CD4-positive, alpha-beta memory T cell (primary cell): ENCODE measurements at regions not wholly inside any gene's neighbourhood (a gene's known extent, or its start where the extent isn't known, plus 50 kb on each side); places are given as distances from the start of the nearest gene placed in this dataset.

Experiments
- CTCF ChIA-PET: fragments of 350-600 bp; sonication (Branson Sonifier 250); formaldehyde crosslinking; loops from one replicate; lab custom pipeline; 2021; ENCODE audit warnings: inconsistent platforms; ENCODE audit not compliant: partially characterized antibody; lab: Charles Lee
- POLR2A ChIA-PET: fragments of 350-600 bp; sonication (Branson Sonifier 250); formaldehyde crosslinking; loops from one replicate; lab custom pipeline; 2021; ENCODE audit not compliant: partially characterized antibody; lab: Charles Lee
- DNase-seq, 5 donors: peaks; one replicate each; pipeline versions ENCODE4 v3.0.0 to v3.0.0-alpha.2; 2020 to 2022; ENCODE audit warnings: mixed read lengths in 1 of 5
- H3K27ac ChIP-seq: one replicate; pipeline ENCODE4 v1.7.0; 2013; ENCODE audit warnings: low read depth, low read length
- H3K27me3 ChIP-seq: 2 replicates; pipeline ENCODE4 v1.7.0; 2013; ENCODE audit warnings: mild to moderate bottlenecking, low read length, moderate library complexity; ENCODE audit not compliant: insufficient read depth
- H3K36me3 ChIP-seq: 2 replicates; pipeline ENCODE4 v1.7.0; 2013; ENCODE audit warnings: mild to moderate bottlenecking, low read length, moderate library complexity; ENCODE audit not compliant: insufficient read depth
- H3K4me1 ChIP-seq: 2 replicates; pipeline ENCODE4 v1.7.0; 2013; ENCODE audit warnings: mild to moderate bottlenecking, low read length, moderate library complexity; ENCODE audit not compliant: insufficient read depth
- H3K4me3 ChIP-seq, 2 donors: one replicate each; pipeline ENCODE4 v1.7.0; 2013; ENCODE audit warnings: low read length in 2 of 2, mild to moderate bottlenecking in 1 of 2
- H3K9me3 ChIP-seq, 2 donors: one replicate each; pipeline ENCODE4 v1.7.0; 2013; ENCODE audit warnings: low read length in 2 of 2, control low read depth in 1 of 2; ENCODE audit not compliant: control insufficient read depth in 1 of 2
- H3K27ac Mint-ChIP-seq, 7 donors: one replicate each; pipeline ENCODE4 v1.8.0; 2020 to 2021; ENCODE audit warnings: mixed read lengths in 7 of 7, mild to moderate bottlenecking in 6 of 7, inconsistent platforms in 3 of 7, moderate library complexity in 3 of 7
- H3K27me3 Mint-ChIP-seq, 2 donors: one replicate each; pipeline ENCODE4 v1.8.0; 2020 to 2021; ENCODE audit warnings: mixed read lengths in 2 of 2
- H3K36me3 Mint-ChIP-seq, 2 donors: one replicate each; pipeline ENCODE4 v1.8.0; 2020 to 2021; ENCODE audit warnings: mixed read lengths in 2 of 2, inconsistent platforms in 1 of 2, mild to moderate bottlenecking in 1 of 2
- H3K4me1 Mint-ChIP-seq, 4 donors: one replicate each; pipeline ENCODE4 v1.8.0; 2020 to 2021; ENCODE audit warnings: mixed read lengths in 4 of 4, mild to moderate bottlenecking in 1 of 4
- H3K4me3 Mint-ChIP-seq, 8 donors: one replicate each; pipeline ENCODE4 v1.8.0; 2020 to 2021; ENCODE audit warnings: mixed read lengths in 8 of 8, mild to moderate bottlenecking in 7 of 8, moderate library complexity in 6 of 8, inconsistent platforms in 3 of 8
- H3K9me3 Mint-ChIP-seq, 8 donors: one replicate each; pipeline ENCODE4 v1.8.0; 2020 to 2021; ENCODE audit warnings: mixed read lengths in 8 of 8, mild to moderate bottlenecking in 5 of 8, inconsistent platforms in 3 of 8, moderate library complexity in 1 of 8
- intact Hi-C: fragments of 100-400 bp; cut with micrococcal nuclease; formaldehyde crosslinking; loops from one replicate; pipeline ENCODE4 v1.15.1; 2023

GRCh38 chr4:52246827-52247226, 195.7 kb downstream of the SPATA18 start:
- peaks cover 2 to 7% (median 4%) of the 10 kb centered on the region in 8 donors for H3K9me3 Mint-ChIP-seq
- Histone ChIP-seq H3K36me3 (no peaks in the 10 kb centered on the region), H3K27me3 (no peaks in the 10 kb centered on the region), H3K4me1 (no peaks in the 10 kb centered on the region), H3K4me3 (no peak overlapping the region), H3K27ac (no peak overlapping the region), H3K9me3 (no peaks in the 10 kb centered on the region)
- POLR2A ChIA-PET = no interaction called here
- no peaks in the 10 kb centered on the region for H3K4me1 Mint-ChIP-seq
- no peak overlapping the region for H3K27ac Mint-ChIP-seq
- H3K27me3 Mint-ChIP-seq = no peaks in the 10 kb centered on the region
- DNase-seq = no peak
- CTCF ChIA-PET = no interaction called here
- intact Hi-C loops = no loop called here
- no peak overlapping the region for H3K4me3 Mint-ChIP-seq
- no peaks in the 10 kb centered on the region for H3K36me3 Mint-ChIP-seq

DNA sequence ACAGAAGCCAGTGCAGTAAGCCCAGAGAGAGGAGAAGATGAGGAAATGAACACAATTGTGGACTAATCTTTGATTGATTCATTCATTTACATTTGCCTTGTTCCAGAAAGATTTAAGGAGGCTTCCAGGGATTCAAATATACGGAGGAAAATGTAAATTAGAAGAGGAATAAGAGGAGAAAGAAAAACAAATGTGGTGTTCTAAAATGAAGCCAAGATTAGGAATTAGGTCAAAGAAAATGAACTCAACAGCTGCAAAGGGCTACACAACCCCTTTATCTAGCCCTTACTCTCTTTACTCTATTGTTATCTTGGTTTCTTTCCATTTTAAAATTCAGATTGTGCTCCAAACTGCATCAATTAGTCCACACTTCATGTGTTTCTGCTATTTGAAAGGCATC, 196.8 kb downstream of the SPATA18 start:
- Histone ChIP-seq H3K36me3 (no peaks in the 10 kb centered on the region), H3K4me1 (no peaks in the 10 kb centered on the region), H3K4me3 (no peak overlapping the region), H3K9me3 (no peaks in the 10 kb centered on the region), H3K27ac (no peak overlapping the region), H3K27me3 (no peaks in the 10 kb centered on the region)
- Mint-ChIP-seq H3K27me3 (no peaks in the 10 kb centered on the region), H3K27ac (no peak overlapping the region), H3K36me3 (no peaks in the 10 kb centered on the region), H3K4me3 (no peak overlapping the region), H3K9me3 (peaks cover 3 to 15% (median 6%) of the 10 kb centered on the region in 8 donors), H3K4me1 (no peaks in the 10 kb centered on the region)
- CTCF ChIA-PET = interaction anchor here (0.5 kb wide), 1 partner anchor 13 kb away, joined by 3 read pairs; no protein-coding TSS in a partner anchor
- DNase-seq = no peak
- intact Hi-C loops = no loop called here
- POLR2A ChIA-PET = no interaction called here

GRCh38 chr4:52248820-52249219, 197.7 kb downstream of the SPATA18 start:
- no peak overlapping the region for H3K27ac Mint-ChIP-seq
- POLR2A ChIA-PET = no interaction called here
- CTCF ChIA-PET = no interaction called here

DNA sequence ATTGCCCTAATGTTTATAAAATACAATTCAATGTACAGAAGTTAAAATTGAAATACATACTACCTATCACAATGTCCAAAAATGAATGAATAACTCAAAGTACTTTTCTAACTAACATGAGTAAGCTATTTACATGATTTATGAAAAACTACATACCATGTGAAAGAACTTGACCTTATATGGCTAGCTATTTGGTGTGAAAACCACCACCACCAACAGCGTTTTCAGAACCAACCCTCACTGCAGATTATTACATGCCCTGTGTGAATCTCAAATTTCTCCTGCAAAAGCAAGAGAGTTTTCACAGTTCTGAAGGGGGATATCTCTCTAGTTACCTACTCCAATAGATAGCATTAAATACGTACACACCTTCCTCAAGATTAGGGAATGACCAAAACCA, 198.5 kb downstream of the SPATA18 start:
- H3K27ac Mint-ChIP-seq = no peak overlapping the region
- peaks cover 0 to 12% (median 6%) of the 10 kb centered on the region in 8 donors for H3K9me3 Mint-ChIP-seq
- Histone ChIP-seq H3K4me3 (no peak overlapping the region), H3K36me3 (no peaks in the 10 kb centered on the region), H3K4me1 (no peaks in the 10 kb centered on the region), H3K9me3 (no peaks in the 10 kb centered on the region), H3K27me3 (no peaks in the 10 kb centered on the region), H3K27ac (no peak overlapping the region)
- no peaks in the 10 kb centered on the region for H3K4me1 Mint-ChIP-seq
- no peak overlapping the region for H3K4me3 Mint-ChIP-seq
- no peak for DNase-seq
- H3K36me3 Mint-ChIP-seq = no peaks in the 10 kb centered on the region
- intact Hi-C loops = no loop called here
- H3K27me3 Mint-ChIP-seq = no peaks in the 10 kb centered on the region
- CTCF ChIA-PET = no interaction called here
- POLR2A ChIA-PET = no interaction called here

More at GRCh38 chr4:52248820-52249219, 197.7 kb downstream of the SPATA18 start:
- H3K4me3 Mint-ChIP-seq = no peak overlapping the region
- intact Hi-C loops = no loop called here
- H3K27me3 Mint-ChIP-seq = no peaks in the 10 kb centered on the region
- H3K36me3 Mint-ChIP-seq = no peaks in the 10 kb centered on the region
- Histone ChIP-seq H3K27ac (no peak overlapping the region), H3K9me3 (no peaks in the 10 kb centered on the region), H3K4me3 (no peak overlapping the region), H3K27me3 (no peaks in the 10 kb centered on the region), H3K4me1 (no peaks in the 10 kb centered on the region), H3K36me3 (no peaks in the 10 kb centered on the region)
- H3K4me1 Mint-ChIP-seq = no peaks in the 10 kb centered on the region
- no peak for DNase-seq
- peaks cover 0 to 15% (median 6%) of the 10 kb centered on the region in 8 donors for H3K9me3 Mint-ChIP-seq

DNA sequence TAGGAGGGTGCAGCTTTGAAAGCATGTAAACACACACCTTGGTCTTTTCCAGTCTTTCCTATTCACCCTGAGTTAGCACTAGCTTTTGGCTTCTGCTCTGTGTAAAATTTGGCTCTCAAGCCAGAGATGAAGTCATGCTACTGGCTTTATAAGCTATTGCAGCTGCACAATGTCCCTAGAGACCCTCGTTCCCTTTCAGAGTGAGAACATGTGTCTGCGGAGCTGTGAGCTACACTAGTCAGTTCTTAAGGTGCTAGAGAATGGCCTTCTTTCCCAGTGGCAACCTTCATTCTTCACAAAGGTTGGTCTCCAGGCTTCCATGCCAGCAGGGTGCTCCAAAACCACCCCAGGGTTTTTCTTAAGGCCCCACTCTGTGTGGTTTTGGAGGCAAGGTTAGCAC, 199.1 kb downstream of the SPATA18 start:
- CTCF ChIA-PET = no interaction called here
- Mint-ChIP-seq H3K36me3 (no peaks in the 10 kb centered on the region), H3K9me3 (peaks cover 0 to 12% (median 6%) of the 10 kb centered on the region in 8 donors), H3K4me1 (no peaks in the 10 kb centered on the region), H3K27ac (no peak overlapping the region), H3K4me3 (no peak overlapping the region), H3K27me3 (no peaks in the 10 kb centered on the region)
- H3K27me3 ChIP-seq = no peaks in the 10 kb centered on the region
- intact Hi-C loops = no loop called here
- H3K27ac ChIP-seq = no peak overlapping the region
- DNase-seq = no peak
- no peaks in the 10 kb centered on the region for H3K9me3 ChIP-seq
- H3K36me3 ChIP-seq = no peaks in the 10 kb centered on the region
- POLR2A ChIA-PET = no interaction called here
- no peaks in the 10 kb centered on the region for H3K4me1 ChIP-seq
- no peak overlapping the region for H3K4me3 ChIP-seq

GRCh38 chr4:52251864-52252263, 200.8 kb downstream of the SPATA18 start:
- DNase-seq = no peak
- no peak overlapping the region for H3K4me3 ChIP-seq
- H3K27ac ChIP-seq = no peak overlapping the region
- H3K27ac Mint-ChIP-seq = no peak overlapping the region
- CTCF ChIA-PET = no interaction called here
- no peak overlapping the region for H3K4me3 Mint-ChIP-seq
- H3K36me3 Mint-ChIP-seq = no peaks in the 10 kb centered on the region
- no peaks in the 10 kb centered on the region for H3K4me1 Mint-ChIP-seq
- intact Hi-C loops = no loop called here
- H3K9me3 Mint-ChIP-seq = peaks cover 0 to 12% (median 7%) of the 10 kb centered on the region in 8 donors
- H3K27me3 Mint-ChIP-seq = peaks cover 0 to 2% of the 10 kb centered on the region in 2 donors
- H3K36me3 ChIP-seq = no peaks in the 10 kb centered on the region
- no peaks in the 10 kb centered on the region for H3K27me3 ChIP-seq
- POLR2A ChIA-PET = no interaction called here
- no peaks in the 10 kb centered on the region for H3K9me3 ChIP-seq
- H3K4me1 ChIP-seq = no peaks in the 10 kb centered on the region

GRCh38 chr4:52253025-52253424, 201.9 kb downstream of the SPATA18 start:
- H3K27me3 Mint-ChIP-seq = peaks cover 0 to 2% of the 10 kb centered on the region in 2 donors
- Histone ChIP-seq H3K36me3 (no peaks in the 10 kb centered on the region), H3K27me3 (no peaks in the 10 kb centered on the region), H3K4me3 (no peak overlapping the region), H3K4me1 (no peaks in the 10 kb centered on the region), H3K27ac (no peak overlapping the region), H3K9me3 (no peaks in the 10 kb centered on the region)
- no peak overlapping the region for H3K27ac Mint-ChIP-seq
- H3K9me3 Mint-ChIP-seq = peaks cover 0 to 12% (median 6%) of the 10 kb centered on the region in 8 donors
- DNase-seq = no peak
- CTCF ChIA-PET = no interaction called here
- no peaks in the 10 kb centered on the region for H3K36me3 Mint-ChIP-seq
- intact Hi-C loops = no loop called here
- H3K4me1 Mint-ChIP-seq = no peaks in the 10 kb centered on the region
- H3K4me3 Mint-ChIP-seq = no peak overlapping the region
- POLR2A ChIA-PET = no interaction called here

DNA sequence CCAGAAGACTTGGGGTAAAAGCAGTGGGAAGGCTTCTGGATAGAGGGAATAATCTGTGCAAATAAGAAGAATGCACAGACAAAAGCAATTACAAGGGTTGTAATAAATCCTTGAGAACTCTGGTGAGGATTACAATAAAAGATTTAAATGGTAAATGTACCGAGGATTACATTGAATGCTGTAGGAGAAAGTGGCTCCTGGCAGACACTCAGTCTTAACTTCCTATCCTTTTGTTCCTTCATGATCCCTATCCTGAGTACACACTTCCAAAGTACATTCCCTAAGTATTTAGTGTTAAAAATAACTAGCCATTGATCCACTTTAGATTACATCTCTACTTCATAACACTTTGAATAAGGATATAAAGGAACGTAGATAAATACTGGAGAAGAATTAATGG, 205.4 kb downstream of the SPATA18 start:
- Histone ChIP-seq H3K9me3 (no peaks in the 10 kb centered on the region), H3K27me3 (no peaks in the 10 kb centered on the region), H3K36me3 (no peaks in the 10 kb centered on the region), H3K4me1 (no peaks in the 10 kb centered on the region), H3K4me3 (no peak overlapping the region), H3K27ac (no peak overlapping the region)
- POLR2A ChIA-PET = no interaction called here
- Mint-ChIP-seq H3K36me3 (no peaks in the 10 kb centered on the region), H3K4me3 (no peak overlapping the region), H3K27ac (no peak overlapping the region), H3K27me3 (peaks cover 0 to 2% of the 10 kb centered on the region in 2 donors), H3K9me3 (peaks cover 2 to 12% (median 7%) of the 10 kb centered on the region in 8 donors), H3K4me1 (no peaks in the 10 kb centered on the region)
- CTCF ChIA-PET = no interaction called here
- no peak for DNase-seq
- intact Hi-C loops = no loop called here
